Activated CD4-positive, alpha-beta T cell treated with anti-CD3 and anti-CD28 coated beads, Interleukin-2, Interleukin-4, amounts not matched to agents 100 ng/mL and 50 ng/mL, durations not matched to agents 16 hours and 8 hours (primary cell): ENCODE measurements at regions not wholly inside any gene's neighbourhood (a gene's known extent, or its start where the extent isn't known, plus 50 kb on each side); places are given as distances from the start of the nearest gene placed in this dataset.
"Not testable (repeated sequence)": the region's sequence is repeated elsewhere in the genome, so short reads cannot be mapped to it uniquely, and the experiment has no call there.

Source experiments
- DNase-seq: peaks from one replicate; pipeline ENCODE4 v3.0.0-alpha.2; 2020; ENCODE audit warnings: low spot score

- DNase-seq: no peak
Observed at GRCh38 chrX:28472926-28473325, 114.3 kb upstream of the IL1RAPL1 start.

GRCh38 chrX:28487818-28488217, 99.4 kb upstream of the IL1RAPL1 start:
- DNase-seq: peak; percentile 24

- no peak for DNase-seq
Observed at GRCh38 chrX:28491322-28491721, 95.9 kb upstream of the IL1RAPL1 start.

GRCh38 chrX:28491941-28492340, 95.3 kb upstream of the IL1RAPL1 start:
- DNase-seq: no peak

GRCh38 chrX:28498658-28499057, 88.6 kb upstream of the IL1RAPL1 start:
- DNase-seq: no peak

GRCh38 chrX:28502667-28503066, 84.6 kb upstream of the IL1RAPL1 start:
- not testable (repeated sequence) for DNase-seq

- not testable (repeated sequence) for DNase-seq
Observed at GRCh38 chrX:28507650-28508049, 79.6 kb upstream of the IL1RAPL1 start.

GRCh38 chrX:28520786-28521185, 66.5 kb upstream of the IL1RAPL1 start:
- no peak for DNase-seq

GRCh38 chrX:28528354-28528753, 58.9 kb upstream of the IL1RAPL1 start:
- DNase-seq: not testable (repeated sequence)
